ENCODE measurements at regions not wholly inside any gene's neighbourhood (a gene's known extent, or its start where the extent isn't known, plus 50 kb on each side); places are given as distances from the start of the nearest gene placed in this dataset.
A peak's percentile ranks its signal among the peaks of the same experiment; 100 is the strongest.
"Not testable (repeated sequence)": the region's sequence is repeated elsewhere in the genome, so short reads cannot be mapped to it uniquely, and the experiment has no call there.

DNA sequence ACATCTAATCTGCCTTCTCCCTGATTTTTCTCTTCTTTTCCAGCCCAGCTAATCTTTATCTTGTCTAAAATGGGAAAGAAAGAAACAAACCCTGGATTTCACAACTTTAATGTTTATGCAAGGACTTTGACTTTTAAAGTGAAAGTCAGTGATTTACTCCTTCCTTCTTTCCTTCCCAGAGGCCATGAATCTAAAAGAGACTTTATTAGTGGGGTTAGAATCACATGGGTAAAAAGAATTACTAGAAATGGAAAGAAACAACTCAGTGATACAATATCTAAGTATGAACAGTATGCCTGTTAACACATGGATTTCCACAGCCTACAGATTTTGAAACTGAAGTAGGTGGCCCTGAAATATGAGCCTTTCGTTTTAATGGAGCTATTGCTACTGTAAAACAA is 59.8 kb upstream of the KCNK2 start:
- TF ChIP-seq CTCF (IDR thresholded peaks at IDR 0.05): no peak
- Histone ChIP-seq H3K27ac (peak overlapping the region in 1 of 2 donors; percentile 16), H3K4me3 (no peak overlapping the region)
- no peak for DNase-seq (ENCODE audit: low spot score)

- no peak overlapping the region for H3K27ac ChIP-seq
- TF ChIP-seq CTCF (IDR thresholded peaks at IDR 0.05): no peak
Observed at GRCh38 chr1:215023155-215023832, 59.2 kb upstream of the KCNK2 start.

DNA sequence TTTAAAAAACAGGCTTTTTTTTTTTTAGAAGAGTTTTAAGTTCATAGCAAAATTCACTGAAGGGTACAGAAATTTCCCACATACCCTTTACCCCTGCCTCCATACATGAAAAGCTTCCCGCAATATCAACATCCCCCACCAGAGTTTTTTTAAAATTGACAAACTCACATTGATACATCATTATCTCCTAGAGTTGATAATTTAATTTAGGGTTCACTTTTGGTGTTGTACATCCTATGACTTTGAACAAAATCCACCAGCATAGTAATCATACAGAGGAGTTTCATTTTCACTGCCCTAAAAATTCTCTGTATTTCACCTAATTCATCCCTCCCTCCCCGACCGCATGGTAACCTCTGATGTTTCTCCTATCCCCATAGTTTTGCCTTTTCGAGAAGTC is 53.6 kb upstream of the KCNK2 start:
- no peak for DNase-seq (ENCODE audit: low spot score)
- no peak overlapping the region for H3K27ac ChIP-seq
- TF ChIP-seq CTCF (IDR thresholded peaks at IDR 0.05): no peak
- no peak overlapping the region for H3K4me3 ChIP-seq

More at GRCh38 chr1:215023155-215023832, 59.2 kb upstream of the KCNK2 start:
- no peak for DNase-seq (ENCODE audit: low spot score)
- H3K4me3 ChIP-seq: no peak overlapping the region

DNA sequence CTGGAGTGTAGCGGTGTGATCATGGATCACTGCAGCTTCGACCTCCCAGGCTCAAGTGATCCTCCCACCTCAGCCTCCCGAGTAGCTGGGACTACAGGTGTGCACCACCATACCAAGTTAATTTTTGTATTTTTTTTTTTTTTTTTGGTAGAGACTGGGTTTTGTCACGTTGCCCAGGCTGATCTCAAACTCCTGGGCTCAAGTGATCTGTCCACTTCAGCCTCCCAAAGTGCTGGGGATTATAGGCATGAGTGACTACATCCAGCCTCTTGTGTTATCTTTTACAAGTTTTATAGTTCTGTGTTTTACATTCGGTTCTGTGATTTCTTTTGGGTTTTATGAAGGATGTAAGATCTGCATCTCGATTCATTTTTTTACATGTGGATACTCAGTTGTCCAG is 52.0 kb upstream of the KCNK2 start:
- H3K4me3 ChIP-seq; H3K27ac ChIP-seq; DNase-seq (ENCODE audit: low spot score): not testable (repeated sequence)

DNA sequence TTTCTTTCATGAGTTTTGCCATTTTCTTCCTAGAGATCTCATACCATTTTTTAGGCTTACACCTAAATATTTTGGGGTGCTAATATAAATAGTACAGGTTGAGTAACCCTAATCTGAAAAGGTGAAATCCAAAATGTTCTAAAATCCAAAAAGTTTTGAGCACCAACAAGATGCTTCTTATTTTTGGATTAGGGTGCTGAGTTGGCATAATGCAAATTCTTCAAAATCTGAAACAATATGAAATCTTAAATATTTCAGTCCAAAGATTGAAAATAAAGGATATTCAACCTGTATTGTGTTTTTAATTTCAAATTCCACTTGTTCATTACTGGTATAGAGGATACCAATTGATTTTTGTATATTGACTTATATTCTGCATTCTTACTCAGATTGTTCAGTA is 51.1 kb upstream of the KCNK2 start:
- DNase-seq (ENCODE audit: low spot score): no peak
- H3K4me3 ChIP-seq: no peak overlapping the region
- no peak for TF ChIP-seq CTCF (IDR thresholded peaks at IDR 0.05)
- no peak overlapping the region for H3K27ac ChIP-seq
